HEK293T (cell line): ENCODE measurements at regions not wholly inside any gene's neighbourhood (a gene's known extent, or its start where the extent isn't known, plus 50 kb on each side); places are given as distances from the start of the nearest gene placed in this dataset.

ENCODE experiments used
- CTCF ChIA-PET: fragments of 350-600 bp; formaldehyde crosslinking; extraction: SDS; loops from one replicate; lab custom pipeline; 2021; ENCODE audit warnings: antibody characterized with exemption, inconsistent platforms; lab: Yijun Ruan, JAX
- POLR2A ChIA-PET: fragments of 350-600 bp; formaldehyde crosslinking; extraction: SDS; loops from one replicate; lab custom pipeline; 2020; ENCODE audit warnings: antibody characterized with exemption, inconsistent platforms; lab: Yijun Ruan, JAX
- DNase-seq: peaks from one replicate; pipeline ENCODE4 v3.0.0; 2012; ENCODE audit warnings: mixed read lengths; ENCODE audit errors: extremely low spot score
- ARNT ChIP-seq: fragments of 450-650 bp; IDR thresholded peaks from 2 replicates; pipeline ENCODE4 v1.6.1; 2017; ENCODE audit warnings: mild to moderate bottlenecking
- BHLHE40 ChIP-seq: fragments of 450-650 bp; IDR thresholded peaks from 2 replicates; pipeline ENCODE4 v1.6.1; 2016; ENCODE audit warnings: mild to moderate bottlenecking, moderate library complexity, borderline replicate concordance
- CTBP1 ChIP-seq: fragments of 450-650 bp; IDR thresholded peaks from 2 replicates; pipeline ENCODE4 v1.6.1; 2016; ENCODE audit warnings: borderline replicate concordance
- ELF4 ChIP-seq: fragments of 450-650 bp; IDR thresholded peaks from 2 replicates; pipeline ENCODE4 v1.6.1; 2017; ENCODE audit warnings: antibody characterized with exemption
- FOXA1 ChIP-seq: fragments of 450-650 bp; IDR thresholded peaks from 2 replicates; pipeline ENCODE4 v1.6.1; 2016; ENCODE audit warnings: mild to moderate bottlenecking
- FOXK2 ChIP-seq: fragments of 450-650 bp; IDR thresholded peaks from 2 replicates; pipeline ENCODE4 v1.6.1; 2016; ENCODE audit warnings: mild to moderate bottlenecking
- FOXM1 ChIP-seq: fragments of 450-650 bp; IDR thresholded peaks from 2 replicates; pipeline ENCODE4 v1.6.1; 2017; ENCODE audit warnings: mild to moderate bottlenecking, borderline replicate concordance
- HDGF ChIP-seq: fragments of 450-650 bp; IDR thresholded peaks from 2 replicates; pipeline ENCODE4 v1.6.1; 2017; ENCODE audit warnings: antibody characterized with exemption, borderline replicate concordance
- L3MBTL2 ChIP-seq: fragments of 450-650 bp; conservative IDR thresholded peaks from 2 replicates; pipeline ENCODE4 v1.6.1; 2016; ENCODE audit warnings: mild to moderate bottlenecking
- LEF1 ChIP-seq: fragments of 450-650 bp; IDR thresholded peaks from 2 replicates; pipeline ENCODE4 v1.6.1; 2017; ENCODE audit warnings: mild to moderate bottlenecking, borderline replicate concordance
- NFRKB ChIP-seq: fragments of 450-650 bp; IDR thresholded peaks from 2 replicates; pipeline ENCODE4 v1.6.1; 2016; ENCODE audit warnings: mild to moderate bottlenecking, moderate library complexity
- PKNOX1 ChIP-seq: fragments of 450-650 bp; IDR thresholded peaks from 2 replicates; pipeline ENCODE4 v1.6.1; 2016
- SP1 ChIP-seq: fragments of 450-650 bp; IDR thresholded peaks from 2 replicates; pipeline ENCODE4 v1.6.1; 2017
- SUZ12 ChIP-seq: fragments of 450-650 bp; IDR thresholded peaks from 2 replicates; pipeline ENCODE4 v1.6.1; 2016; ENCODE audit warnings: mild to moderate bottlenecking
- TARDBP ChIP-seq: fragments of 450-650 bp; IDR thresholded peaks from 2 replicates; pipeline ENCODE4 v1.6.1; 2016
- ZNF384 ChIP-seq: fragments of 450-650 bp; IDR thresholded peaks from 2 replicates; pipeline ENCODE4 v1.6.1; 2016

GRCh38 chr17:33403194-33403593 is 110.1 kb upstream of the ASIC2 start:
- POLR2A ChIA-PET = no interaction called here
- TF ChIP-seq BHLHE40 (no peak), FOXK2 (no peak), LEF1 (no peak), CTBP1 (no peak)
- CTCF ChIA-PET = no interaction called here
- DNase-seq = no peak

- TF ChIP-seq TARDBP (no peak), SP1 (no peak), LEF1 (no peak), ZNF384 (no peak), NFRKB (no peak), FOXA1 (no peak), FOXM1 (no peak), BHLHE40 (no peak), ARNT (no peak), HDGF (no peak), ELF4 (no peak)
- ChIA-PET POLR2A (no interaction called here), CTCF (no interaction called here)
- DNase-seq = no peak
These were observed 111.2 kb upstream of the ASIC2 start for GRCh38 chr17:33404070-33404819.

GRCh38 chr17:33416131-33416530 is 123.0 kb upstream of the ASIC2 start:
- ChIA-PET POLR2A (no interaction called here), CTCF (no interaction called here)
- TF ChIP-seq BHLHE40 = no peak
- TF ChIP-seq HDGF = no peak
- no peak for TF ChIP-seq NFRKB
- no peak for TF ChIP-seq FOXM1
- no peak for TF ChIP-seq SP1
- TF ChIP-seq L3MBTL2 = no peak
- no peak for TF ChIP-seq TARDBP
- no peak for TF ChIP-seq SUZ12
- no peak for TF ChIP-seq FOXA1
- no peak for TF ChIP-seq FOXK2
- no peak for TF ChIP-seq CTBP1
- no peak for TF ChIP-seq PKNOX1
- TF ChIP-seq ELF4 = no peak
- TF ChIP-seq ZNF384 = no peak
- no peak for TF ChIP-seq LEF1
- TF ChIP-seq ARNT = no peak
- DNase-seq = no peak

- TF ChIP-seq TARDBP (no peak), ELF4 (no peak), CTBP1 (no peak), ARNT (no peak), SUZ12 (no peak), NFRKB (no peak), SP1 (no peak), FOXK2 (no peak), ZNF384 (no peak), FOXA1 (no peak), LEF1 (no peak)
- no peak for DNase-seq
- POLR2A ChIA-PET = no interaction called here
- CTCF ChIA-PET = interaction anchor here (0.6 kb wide), 1 partner anchor 9 kb away, joined by 3 read pairs; no protein-coding TSS in a partner anchor
These were observed 128.8 kb upstream of the ASIC2 start for GRCh38 chr17:33421933-33422332.

GRCh38 chr17:33433581-33433980 is 140.5 kb upstream of the ASIC2 start:
- CTCF ChIA-PET = no interaction called here
- DNase-seq = no peak
- POLR2A ChIA-PET = no interaction called here
- TF ChIP-seq HDGF = no peak
- TF ChIP-seq PKNOX1 = no peak
- no peak for TF ChIP-seq ARNT
- TF ChIP-seq ELF4 = no peak
- TF ChIP-seq BHLHE40 = no peak
- no peak for TF ChIP-seq FOXK2
- no peak for TF ChIP-seq TARDBP
- no peak for TF ChIP-seq FOXM1
- no peak for TF ChIP-seq SP1
- TF ChIP-seq NFRKB = no peak
- TF ChIP-seq SUZ12 = no peak
- no peak for TF ChIP-seq FOXA1
- no peak for TF ChIP-seq LEF1
- no peak for TF ChIP-seq L3MBTL2
- TF ChIP-seq ZNF384 = no peak

- CTCF ChIA-PET = no interaction called here
- TF ChIP-seq SP1 (no peak), ELF4 (no peak), HDGF (no peak), CTBP1 (no peak), TARDBP (no peak), FOXM1 (no peak), NFRKB (no peak)
- no peak for DNase-seq
These were observed 141.7 kb upstream of the ASIC2 start for GRCh38 chr17:33434841-33435240.

More at GRCh38 chr17:33434841-33435240, 141.7 kb upstream of the ASIC2 start:
- POLR2A ChIA-PET = no interaction called here
